ENCODE measurements at regions not wholly inside any gene's neighbourhood (a gene's known extent, or its start where the extent isn't known, plus 50 kb on each side); places are given as distances from the start of the nearest gene placed in this dataset.

GRCh38 chr3:80519436-80519835 is 751.6 kb upstream of the ROBO1 start:
- TF ChIP-seq CTCF (IDR thresholded peaks at IDR 0.05) (no peak), POLR2A (IDR thresholded peaks at IDR 0.05) (no peak)

Data from heart left ventricle (tissue), 13 donors.